HCT116 (cell line): ENCODE measurements at regions not wholly inside any gene's neighbourhood (a gene's known extent, or its start where the extent isn't known, plus 50 kb on each side); places are given as distances from the start of the nearest gene placed in this dataset.

ENCODE experiments used
- ATAC-seq: fragments of 200-7000 bp; cut with Tn5 transposase; 2 replicates; pipeline ENCODE4 v1.9.1; 2020; ENCODE audit warnings: mild to moderate bottlenecking, moderate library complexity
- BruUV-seq: library from RNA; stranded (reverse); fragments of 400-500 nt; replicated peaks from 2 replicates; lab custom pipeline; 2021; lab: Mats Ljungman, UMichigan
- CTCF ChIA-PET: fragments of 300-600 bp; sonication (Branson Sonifier 250); formaldehyde crosslinking; loops from one replicate; lab custom pipeline; 2021; ENCODE audit warnings: antibody characterized with exemption; lab: Charles Lee
- POLR2A ChIA-PET: fragments of 300-600, 350-600 bp; sonication (Branson Sonifier 250); formaldehyde crosslinking; loops from one replicate; lab custom pipeline; 2021; ENCODE audit warnings: antibody characterized with exemption; lab: Charles Lee
- RAD21 ChIA-PET, 2 experiments: fragments of 300-600 bp; sonication (Branson Sonifier 250); formaldehyde crosslinking; loops; one replicate each; lab custom pipeline; 2023; ENCODE audit warnings: low total read pairs in 2 of 2; ENCODE audit not compliant: uncharacterized antibody in 2 of 2, unreplicated experiment in 2 of 2, low non-redundant PET in 1 of 2; lab: Charles Lee
- DNase-seq: peaks from one replicate; pipeline ENCODE4 v3.0.0-alpha.2; 2010; ENCODE audit warnings: low read depth, low spot score
- H2AFZ ChIP-seq: fragments of 200-600 bp; shearing (Covaris generic), sonication (generic); 2 replicates; pipeline ENCODE4 v1.6.1; 2017; ENCODE audit warnings: low read depth, mixed run types, mixed read lengths, antibody characterized with exemption, low read length; ENCODE audit not compliant: poor library complexity, severe bottlenecking
- H3K27ac ChIP-seq: 2 replicates; pipeline ENCODE4 v1.5.1; 2012; ENCODE audit warnings: low read depth, low read length
- H3K27me3 ChIP-seq: fragments of 200-600 bp; sonication (generic); 2 replicates; pipeline ENCODE4 v1.6.1; 2016; ENCODE audit warnings: mixed run types, low read length, mixed read lengths; ENCODE audit not compliant: insufficient read depth
- H3K36me3 ChIP-seq, 2 experiments: fragments of 200-500 bp in 1 of 2; fragments of 200-600 bp in 1 of 2; sonication (Bioruptor generic) in 1 of 2; sonication (generic) in 1 of 2; 2 replicates each; pipeline versions ENCODE4 v1.5.1 to v1.6.1; 2014 to 2016; ENCODE audit warnings: low read length in 2 of 2, inconsistent platforms in 1 of 2, mixed read lengths in 1 of 2, mixed run types in 1 of 2; ENCODE audit not compliant: insufficient read depth in 2 of 2, control insufficient read depth in 1 of 2
- H3K4me1 ChIP-seq, 2 experiments: fragments of 200-600 bp in 1 of 2; sonication (generic) in 1 of 2; 2 replicates each; pipeline versions ENCODE4 v1.5.1 to v1.6.1; 2012 to 2017; ENCODE audit warnings: low read length in 2 of 2, inconsistent platforms in 1 of 2, mild to moderate bottlenecking in 1 of 2, mixed read lengths in 1 of 2, mixed run types in 1 of 2, moderate library complexity in 1 of 2; ENCODE audit not compliant: insufficient read depth in 2 of 2, control insufficient read depth in 1 of 2
- H3K4me2 ChIP-seq: fragments of 200-600 bp; sonication (generic); 2 replicates; pipeline ENCODE4 v1.6.1; 2017; ENCODE audit warnings: mixed run types, low read length, mixed read lengths
- H3K4me3 ChIP-seq, 2 experiments: fragments of 200-600 bp in 1 of 2; sonication (generic) in 1 of 2; replicated peaks in 1 of 2; 2 replicates each; pipeline ENCODE4 v1.5.1; 2011 to 2016; ENCODE audit warnings: low read length in 2 of 2, control low read depth in 1 of 2, low read depth in 1 of 2, mild to moderate bottlenecking in 1 of 2, mixed read lengths in 1 of 2, mixed run types in 1 of 2
- H3K79me2 ChIP-seq: fragments of 200-600 bp; sonication (generic); 2 replicates; pipeline ENCODE4 v1.6.1; 2017; ENCODE audit warnings: mild to moderate bottlenecking, mixed run types, low read length, moderate library complexity, mixed read lengths; ENCODE audit not compliant: insufficient read depth
- H3K9ac ChIP-seq: fragments of 200-600 bp; sonication (generic); 2 replicates; pipeline ENCODE4 v1.6.1; 2016; ENCODE audit warnings: low read length, mixed read lengths
- H3K9me2 ChIP-seq: fragments of 200-600 bp; sonication (generic), shearing (Covaris generic); 2 replicates; pipeline ENCODE4 v1.6.1; 2017; ENCODE audit warnings: mixed run types, mild to moderate bottlenecking, moderate library complexity; ENCODE audit not compliant: insufficient read depth
- H3K9me3 ChIP-seq, 2 experiments: fragments of 200-500 bp in 1 of 2; fragments of 200-600 bp in 1 of 2; sonication (Bioruptor generic) in 1 of 2; sonication (generic) in 1 of 2; 2 replicates each; pipeline ENCODE4 v1.6.1; 2014 to 2017; ENCODE audit warnings: low read length in 2 of 2, mixed read lengths in 2 of 2, inconsistent platforms in 1 of 2, low read depth in 1 of 2, mild to moderate bottlenecking in 1 of 2, mixed run types in 1 of 2, moderate library complexity in 1 of 2; ENCODE audit not compliant: control insufficient read depth in 1 of 2, insufficient read depth in 1 of 2
- H4K20me1 ChIP-seq: fragments of 200-600 bp; sonication (generic), shearing (Covaris generic); 2 replicates; pipeline ENCODE4 v1.6.1; 2017; ENCODE audit warnings: mixed run types, mild to moderate bottlenecking, moderate library complexity; ENCODE audit not compliant: insufficient read depth
- CBX3 ChIP-seq: IDR thresholded peaks from 2 replicates; pipeline ENCODE4 v1.6.1; 2012; ENCODE audit warnings: low read depth
- EZH2phosphoT487 ChIP-seq: fragments of 200-600 bp; IDR thresholded peaks from 2 replicates; pipeline ENCODE4 v1.6.1; 2018; ENCODE audit warnings: antibody characterized with exemption, borderline replicate concordance
- JUND ChIP-seq: IDR thresholded peaks from 2 replicates; pipeline ENCODE4 v1.6.1; 2012
- POLR2AphosphoS5 ChIP-seq: IDR thresholded peaks from 2 replicates; pipeline ENCODE4 v1.6.1; 2011; ENCODE audit warnings: mild to moderate bottlenecking, low read depth, low read length, moderate library complexity
- REST ChIP-seq: IDR thresholded peaks from 2 replicates; pipeline ENCODE4 v1.6.1; 2012; ENCODE audit warnings: low read depth
- SIN3A ChIP-seq: IDR thresholded peaks from 2 replicates; pipeline ENCODE4 v1.6.1; 2012; ENCODE audit warnings: low read depth
- SRF ChIP-seq: IDR thresholded peaks from 2 replicates; pipeline ENCODE4 v1.6.1; 2012; ENCODE audit warnings: low read depth
- ZBTB33 ChIP-seq: IDR thresholded peaks from 2 replicates; pipeline ENCODE4 v1.6.1; 2011; ENCODE audit warnings: mild to moderate bottlenecking, low read length, moderate library complexity; ENCODE audit not compliant: insufficient replicate concordance; ENCODE audit errors: extremely low read depth
- ZNF274 ChIP-seq: fragments of 200-500 bp; sonication (Bioruptor generic); IDR thresholded peaks from 2 replicates; pipeline ENCODE4 v1.6.1; 2014; ENCODE audit warnings: mild to moderate bottlenecking, low read depth, low read length, inconsistent platforms
- intact Hi-C: fragments of 100-400 bp; cut with micrococcal nuclease; formaldehyde crosslinking; loops from 2 replicates; pipeline ENCODE4 v1.10.0; 2022
- TF ChIP-seq, protein P1 (sequence below): IDR thresholded peaks from 2 replicates; pipeline ENCODE4 v1.6.1; 2012

GRCh38 chr16:63530208-63530607, 1494.0 kb upstream of the CDH8 start:
- no peaks in the 10 kb centered on the region for H3K9me2 ChIP-seq
- ATAC-seq, result no peak
- H3K4me3 ChIP-seq, result no peak overlapping the region
- H3K79me2 ChIP-seq, result no peaks in the 10 kb centered on the region
- H3K4me2 ChIP-seq, result no peak overlapping the region
- H3K27me3 ChIP-seq, result no peaks in the 10 kb centered on the region
- no peak overlapping the region for H3K27ac ChIP-seq
- CTCF ChIA-PET, result no interaction called here
- intact Hi-C loops, result no loop called here
- TF ChIP-seq SIN3A, result no peak
- no peak for TF ChIP-seq REST
- no peak for TF ChIP-seq SRF
- TF ChIP-seq EZH2phosphoT487, result no peak
- no peak for TF ChIP-seq ZNF274
- TF ChIP-seq JUND, result no peak
- TF ChIP-seq CBX3, result no peak
- TF ChIP-seq, protein P1, sequence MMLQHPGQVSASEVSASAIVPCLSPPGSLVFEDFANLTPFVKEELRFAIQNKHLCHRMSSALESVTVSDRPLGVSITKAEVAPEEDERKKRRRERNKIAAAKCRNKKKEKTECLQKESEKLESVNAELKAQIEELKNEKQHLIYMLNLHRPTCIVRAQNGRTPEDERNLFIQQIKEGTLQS, result no peak
- TF ChIP-seq ZBTB33, result no peak
- TF ChIP-seq POLR2AphosphoS5, result no peak
- RAD21 ChIA-PET, result no interaction called here
- H3K9me3 ChIP-seq, result peaks cover 5 to 33% of the 10 kb centered on the region in 2 experiments; a peak in 2 of 4 replicates
- DNase-seq, result no peak
- H4K20me1 ChIP-seq, result no peaks in the 10 kb centered on the region
- no peaks in the 10 kb centered on the region for H3K36me3 ChIP-seq
- BruUV-seq, result no TSS peak
- H3K4me1 ChIP-seq, result no peaks in the 10 kb centered on the region
- H2AFZ ChIP-seq, result no peak overlapping the region
- H3K9ac ChIP-seq, result no peak overlapping the region
- POLR2A ChIA-PET, result no interaction called here
